GM19240 (cell line): ENCODE measurements at regions not wholly inside any gene's neighbourhood (a gene's known extent, or its start where the extent isn't known, plus 50 kb on each side); places are given as distances from the start of the nearest gene placed in this dataset.
"Not testable (repeated sequence)": the region's sequence is repeated elsewhere in the genome, so short reads cannot be mapped to it uniquely, and the experiment has no call there.

Experiments
- DNase-seq: peaks from one replicate; pipeline ENCODE4 v3.0.0; 2011; ENCODE audit warnings: low spot score; ENCODE audit not compliant: insufficient read length

DNA sequence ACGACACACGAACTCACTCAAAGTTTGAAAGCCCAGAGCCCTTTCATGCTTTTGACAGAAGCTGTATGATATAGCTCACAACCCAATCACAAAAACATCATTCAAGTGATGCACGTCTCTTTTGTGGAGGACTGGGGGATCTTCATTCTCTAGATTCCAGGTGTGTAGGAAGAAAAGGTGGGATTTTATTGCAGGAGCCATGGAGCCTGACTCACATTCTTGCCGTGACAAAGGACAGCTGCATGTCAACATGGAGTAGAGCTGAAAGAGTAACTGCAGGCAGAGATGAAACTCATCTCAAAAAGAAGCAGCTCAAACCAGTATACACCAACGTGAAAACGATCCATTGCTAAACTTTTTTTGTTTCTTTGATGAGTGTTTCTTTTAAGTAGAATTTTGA is 50.9 kb upstream of the PDE1A start:
- no peak for DNase-seq

DNA sequence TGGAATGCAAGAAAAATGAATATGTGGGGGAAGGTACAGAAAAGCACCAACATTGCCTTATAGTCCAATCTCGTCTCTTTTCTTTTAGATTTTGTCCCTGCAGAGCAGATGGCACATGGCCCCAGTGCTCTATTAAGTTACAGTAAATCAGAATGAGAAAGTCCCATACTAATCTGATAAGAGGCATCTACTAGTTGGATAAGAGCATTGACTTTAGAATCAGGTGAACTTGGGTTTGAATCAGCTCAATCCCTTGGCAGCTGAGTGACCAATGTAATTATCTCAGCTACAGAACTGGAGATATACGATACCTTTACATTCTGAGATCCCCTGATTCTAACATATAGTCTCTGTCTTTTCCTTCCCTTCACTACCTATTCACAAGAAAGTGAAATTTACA is 54.8 kb upstream of the PDE1A start:
- no peak for DNase-seq

DNA sequence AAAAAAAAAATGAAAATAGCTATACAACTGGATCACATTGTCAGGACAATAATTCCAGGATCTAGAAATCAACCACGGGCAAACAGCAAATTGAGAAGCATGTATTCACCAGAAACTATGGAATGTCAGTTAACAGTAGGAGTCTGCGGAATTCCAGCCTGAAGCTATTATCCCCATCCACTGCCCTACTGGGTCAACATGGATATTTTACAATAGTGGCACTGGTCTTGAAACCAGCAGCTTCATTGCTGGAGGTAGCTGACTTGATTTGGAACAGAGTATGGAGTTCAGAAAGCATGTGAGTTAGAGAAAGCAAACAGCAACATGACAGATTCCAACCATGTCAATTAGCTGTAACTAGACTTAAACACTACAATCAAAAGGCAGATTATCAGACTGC is 55.7 kb upstream of the PDE1A start:
- DNase-seq, result no peak

- DNase-seq, result no peak
These were observed 69.8 kb upstream of the PDE1A start for GRCh38 chr2:182496596-182496995.

- DNase-seq, result no peak
These were observed 73.1 kb upstream of the PDE1A start for GRCh38 chr2:182499706-182500470.

DNA sequence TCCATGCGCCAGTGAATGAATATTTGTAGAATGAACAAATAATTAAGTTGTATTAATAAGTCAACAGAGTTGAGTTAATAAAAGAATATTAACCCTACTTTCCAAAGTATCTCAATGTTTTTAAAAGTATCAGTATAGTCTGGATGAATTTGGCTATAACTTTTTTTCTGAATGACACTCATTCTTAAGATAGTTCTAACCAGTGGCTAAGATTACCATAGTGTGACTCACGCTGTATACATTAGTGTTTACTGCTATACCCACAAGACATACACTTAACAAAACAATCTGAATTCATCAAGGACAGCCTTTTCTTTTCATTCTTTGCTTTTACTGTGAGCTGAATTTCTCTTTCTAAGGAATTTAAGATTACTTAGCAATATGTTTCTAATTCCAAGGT is 77.0 kb upstream of the PDE1A start:
- DNase-seq, result no peak

DNA sequence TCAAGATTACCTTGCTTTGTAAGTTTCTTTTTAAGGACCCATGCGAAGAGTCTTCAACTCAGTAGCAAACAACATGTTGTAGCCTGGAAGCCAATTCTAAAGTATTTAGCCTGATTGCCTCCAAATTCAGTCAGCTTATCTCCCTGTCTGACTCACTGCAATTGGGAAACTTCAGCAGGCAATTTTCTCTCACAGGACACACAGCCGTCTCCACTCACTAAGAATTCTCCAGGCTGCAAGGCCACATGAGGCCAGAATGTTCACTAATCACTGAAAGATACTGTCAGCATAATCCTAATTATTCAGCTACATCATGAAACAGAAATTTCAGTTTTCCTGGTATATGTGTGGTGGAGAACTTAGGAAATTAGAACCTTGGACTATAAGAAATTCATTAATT is 78.1 kb upstream of the PDE1A start:
- no peak for DNase-seq

DNA sequence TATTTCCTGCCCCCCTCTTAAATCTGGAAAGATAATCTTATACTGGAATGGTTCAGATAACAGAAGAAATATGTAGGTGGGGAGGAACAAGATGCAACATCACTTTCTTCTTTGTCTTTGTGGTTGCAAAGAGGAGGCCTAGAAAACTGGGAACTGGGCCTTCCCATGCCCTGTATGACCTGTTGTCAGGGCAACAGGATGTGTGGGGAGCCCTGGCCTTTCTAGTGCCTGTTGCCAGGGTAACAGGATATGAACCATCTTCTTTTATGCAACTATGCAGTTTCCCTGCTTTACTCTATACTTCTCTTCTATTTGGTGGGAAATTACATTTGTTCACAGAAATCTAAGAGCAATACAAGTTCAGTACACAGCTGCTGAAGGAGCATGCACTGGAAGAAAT is 79.8 kb upstream of the PDE1A start:
- no peak for DNase-seq

- DNase-seq, result not testable (repeated sequence)
These were observed 81.7 kb upstream of the PDE1A start for GRCh38 chr2:182508583-182508982.

DNA sequence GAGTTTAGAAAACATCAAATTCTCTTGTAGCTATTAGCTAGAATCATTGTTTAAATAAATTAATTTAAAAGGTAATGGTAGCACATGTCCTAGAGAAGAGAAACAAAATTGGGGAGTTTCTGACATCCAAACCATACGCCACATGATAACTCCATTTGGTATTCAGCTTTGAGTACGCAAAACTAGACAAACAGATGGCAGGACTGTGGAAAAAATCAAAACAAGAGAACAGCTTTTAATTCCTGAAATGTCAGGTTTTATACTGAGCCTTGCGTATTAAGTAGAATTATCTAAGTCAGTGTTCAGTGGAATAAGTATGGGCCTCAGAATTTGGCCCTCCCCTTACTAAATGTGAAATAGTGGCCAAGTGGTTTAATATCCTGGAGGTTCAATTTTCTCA is 82.4 kb upstream of the PDE1A start:
- no peak for DNase-seq

GRCh38 chr2:182521453-182522404 is 94.9 kb upstream of the PDE1A start:
- DNase-seq, result no peak

GRCh38 chr2:182522405-182522896 is 95.6 kb upstream of the PDE1A start:
- DNase-seq, result no peak

- no peak for DNase-seq
These were observed 96.2 kb upstream of the PDE1A start for GRCh38 chr2:182522972-182523473.

GRCh38 chr2:182530636-182531035 is 103.8 kb upstream of the PDE1A start:
- no peak for DNase-seq

DNA sequence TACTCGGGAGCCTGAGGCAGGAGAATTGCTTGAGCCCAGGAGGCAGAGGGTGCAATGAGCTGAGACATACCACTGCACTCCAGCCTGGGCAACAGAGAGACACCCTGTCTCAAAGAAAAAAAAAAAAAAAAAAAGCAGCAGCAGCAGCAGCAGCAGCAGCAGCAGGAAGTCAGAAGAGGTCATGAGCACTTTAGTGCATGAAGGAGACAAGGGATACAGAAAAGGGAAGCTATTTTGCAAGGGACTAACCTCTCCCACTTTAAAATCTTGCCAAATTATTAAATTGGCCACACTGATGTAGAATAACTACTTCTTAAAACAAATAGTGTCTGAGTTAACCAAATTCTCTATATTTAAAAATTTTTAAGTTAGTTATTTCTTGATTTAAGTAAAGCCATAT is 113.4 kb upstream of the PDE1A start:
- DNase-seq, result no peak

DNA sequence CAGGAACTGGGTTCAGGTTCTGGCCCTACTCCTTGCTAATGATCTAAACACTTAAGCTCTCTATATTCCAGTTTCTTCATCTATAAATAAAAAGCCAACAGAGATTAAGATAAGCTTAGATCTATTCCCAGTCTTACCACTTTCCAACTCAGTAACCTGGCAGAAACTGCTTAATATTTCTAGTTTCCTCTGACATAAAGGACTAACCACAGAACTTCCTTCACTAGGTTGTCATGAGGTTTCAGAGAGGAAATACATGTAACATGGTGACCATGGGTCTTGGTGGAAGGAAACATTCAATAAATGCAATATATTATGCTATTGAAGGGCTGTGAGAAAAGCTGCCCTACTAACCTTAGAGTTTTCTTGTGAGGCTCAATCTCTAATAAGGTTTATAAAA is 114.4 kb upstream of the PDE1A start:
- DNase-seq, result no peak

GRCh38 chr2:182542501-182543258 is 115.8 kb upstream of the PDE1A start:
- DNase-seq, result no peak

- no peak for DNase-seq
These were observed 117.1 kb upstream of the PDE1A start for GRCh38 chr2:182543741-182544525.

GRCh38 chr2:182545420-182546167 is 118.8 kb upstream of the PDE1A start:
- DNase-seq, result no peak
